DND-41 (cell line): ENCODE measurements at regions not wholly inside any gene's neighbourhood (a gene's known extent, or its start where the extent isn't known, plus 50 kb on each side); places are given as distances from the start of the nearest gene placed in this dataset.

Source experiments
- ATAC-seq: fragments of 200-7000 bp; cut with Tn5 transposase; 3 replicates; pipeline ENCODE4 v1.9.1; 2021; ENCODE audit warnings: low read depth; ENCODE audit not compliant: insufficient read depth
- DNase-seq: peaks from one replicate; pipeline ENCODE4 v3.0.0-alpha.2; 2020
- H2AFZ ChIP-seq: 2 replicates; pipeline ENCODE4 v1.6.0; 2012; ENCODE audit warnings: low read depth, low read length
- H3K27ac ChIP-seq: 2 replicates; pipeline ENCODE4 v1.5.1; 2012; ENCODE audit warnings: low read length, inconsistent platforms
- H3K27me3 ChIP-seq: fragments of 200-600 bp; sonication (generic); 2 replicates; pipeline ENCODE4 v1.6.0; 2012; ENCODE audit warnings: low read length, mild to moderate bottlenecking, inconsistent platforms; ENCODE audit not compliant: insufficient read depth, poor library complexity
- H3K36me3 ChIP-seq: 2 replicates; pipeline ENCODE4 v1.5.1; 2012; ENCODE audit warnings: low read length, inconsistent platforms; ENCODE audit not compliant: insufficient read depth
- H3K4me1 ChIP-seq: 2 replicates; pipeline ENCODE4 v1.5.1; 2012; ENCODE audit warnings: mild to moderate bottlenecking, low read length; ENCODE audit not compliant: insufficient read depth
- H3K4me2 ChIP-seq: 2 replicates; pipeline ENCODE4 v1.6.0; 2012; ENCODE audit warnings: mild to moderate bottlenecking, moderate library complexity, low read length, inconsistent platforms; ENCODE audit not compliant: insufficient read depth
- H3K4me3 ChIP-seq, 2 experiments: fragments of 200-600 bp in 1 of 2; shearing (Covaris generic) in 1 of 2; 2 replicates each; pipeline ENCODE4 v1.5.1; 2012 to 2016; ENCODE audit warnings: inconsistent platforms in 2 of 2, low read length in 2 of 2, mild to moderate bottlenecking in 2 of 2, low read depth in 1 of 2, moderate library complexity in 1 of 2
- H3K79me2 ChIP-seq: 2 replicates; pipeline ENCODE4 v1.6.0; 2012; ENCODE audit warnings: low read length, inconsistent platforms; ENCODE audit not compliant: insufficient read depth
- H3K9ac ChIP-seq: 2 replicates; pipeline ENCODE4 v1.6.0; 2012; ENCODE audit warnings: low read depth, mild to moderate bottlenecking, inconsistent platforms, low read length, moderate library complexity
- H3K9me3 ChIP-seq: 2 replicates; pipeline ENCODE4 v1.5.1; 2012; ENCODE audit warnings: low read length, moderate library complexity, mild to moderate bottlenecking, inconsistent platforms; ENCODE audit not compliant: insufficient read depth, severe bottlenecking
- H4K20me1 ChIP-seq: 2 replicates; pipeline ENCODE4 v1.6.0; 2012; ENCODE audit warnings: low read length; ENCODE audit not compliant: insufficient read depth
- CTCF ChIP-seq: IDR thresholded peaks from 2 replicates; pipeline ENCODE4 v1.5.1; 2012; ENCODE audit warnings: borderline replicate concordance, low read length, moderate library complexity, mild to moderate bottlenecking; ENCODE audit not compliant: poor library complexity, severe bottlenecking; ENCODE audit errors: extremely low read depth
- EZH2 ChIP-seq: IDR thresholded peaks from 3 replicates; pipeline ENCODE4 v1.6.1; 2012; ENCODE audit warnings: borderline replicate concordance, low read depth, mild to moderate bottlenecking, moderate library complexity, low read length, inconsistent platforms; ENCODE audit not compliant: severe bottlenecking

- Histone ChIP-seq H4K20me1 (no peaks in the 10 kb centered on the region), H3K4me1 (peaks cover 6% of the 10 kb centered on the region; the same call in 1 of the 2 replicates), H3K27ac (no peak overlapping the region), H3K4me3 (no peak overlapping the region), H3K79me2 (no peaks in the 10 kb centered on the region), H2AFZ (no peak overlapping the region), H3K27me3 (peaks cover 5% of the 10 kb centered on the region), H3K9ac (no peak overlapping the region), H3K36me3 (no peaks in the 10 kb centered on the region), H3K9me3 (no peaks in the 10 kb centered on the region), H3K4me2 (no peak overlapping the region)
- no peak for DNase-seq
- no peak for TF ChIP-seq EZH2
- TF ChIP-seq CTCF, result no peak
- no peak for ATAC-seq
These were observed 492.2 kb upstream of the B3GAT1 start for GRCh38 chr11:134904103-134904790.

GRCh38 chr11:134901955-134902918 lies 490.2 kb upstream of the B3GAT1 start:
- no peak for ATAC-seq
- Histone ChIP-seq H2AFZ (no peak overlapping the region), H3K79me2 (no peaks in the 10 kb centered on the region), H3K27me3 (peaks cover 2% of the 10 kb centered on the region), H3K4me2 (no peak overlapping the region), H4K20me1 (no peaks in the 10 kb centered on the region), H3K36me3 (no peaks in the 10 kb centered on the region), H3K9me3 (no peaks in the 10 kb centered on the region), H3K4me1 (peaks cover 6% of the 10 kb centered on the region; the same call in 1 of the 2 replicates), H3K4me3 (no peak overlapping the region), H3K27ac (no peak overlapping the region), H3K9ac (no peak overlapping the region)
- DNase-seq, result no peak
- TF ChIP-seq CTCF, result no peak
- TF ChIP-seq EZH2, result no peak

- no peak for TF ChIP-seq CTCF
- no peak for TF ChIP-seq EZH2
- H3K27ac ChIP-seq, result no peak overlapping the region
- H2AFZ ChIP-seq, result no peak overlapping the region
- ATAC-seq (no peak), DNase-seq (no peak)
- H3K36me3 ChIP-seq, result no peaks in the 10 kb centered on the region
- no peak overlapping the region for H3K4me3 ChIP-seq
- H3K27me3 ChIP-seq, result peaks cover 2% of the 10 kb centered on the region
- no peaks in the 10 kb centered on the region for H3K79me2 ChIP-seq
- H3K9me3 ChIP-seq, result no peaks in the 10 kb centered on the region
- H3K4me2 ChIP-seq, result no peak overlapping the region
- peaks cover 6% of the 10 kb centered on the region; the same call in 1 of the 2 replicates for H3K4me1 ChIP-seq
- H3K9ac ChIP-seq, result no peak overlapping the region
- no peaks in the 10 kb centered on the region for H4K20me1 ChIP-seq
These were observed 489.5 kb upstream of the B3GAT1 start for GRCh38 chr11:134901542-134901941.
